T-helper 1 cell treated with Interleukin-12 subunit alpha and Interleukin-12 subunit beta and Interleukin-4 antibody, amounts not matched to agents 30 ng/mL and 1 ng/mL, for 36 hours (primary cell): ENCODE measurements at regions not wholly inside any gene's neighbourhood (a gene's known extent, or its start where the extent isn't known, plus 50 kb on each side); places are given as distances from the start of the nearest gene placed in this dataset.

ENCODE experiments used
- intact Hi-C: fragments of 100-400 bp; cut with micrococcal nuclease; formaldehyde crosslinking; loops from one replicate; pipeline ENCODE4 v1.15.1; 2024

GRCh38 chr11:116199182-116199581 lies 573.6 kb downstream of the BUD13 start:
- intact Hi-C loops = no loop called here

DNA sequence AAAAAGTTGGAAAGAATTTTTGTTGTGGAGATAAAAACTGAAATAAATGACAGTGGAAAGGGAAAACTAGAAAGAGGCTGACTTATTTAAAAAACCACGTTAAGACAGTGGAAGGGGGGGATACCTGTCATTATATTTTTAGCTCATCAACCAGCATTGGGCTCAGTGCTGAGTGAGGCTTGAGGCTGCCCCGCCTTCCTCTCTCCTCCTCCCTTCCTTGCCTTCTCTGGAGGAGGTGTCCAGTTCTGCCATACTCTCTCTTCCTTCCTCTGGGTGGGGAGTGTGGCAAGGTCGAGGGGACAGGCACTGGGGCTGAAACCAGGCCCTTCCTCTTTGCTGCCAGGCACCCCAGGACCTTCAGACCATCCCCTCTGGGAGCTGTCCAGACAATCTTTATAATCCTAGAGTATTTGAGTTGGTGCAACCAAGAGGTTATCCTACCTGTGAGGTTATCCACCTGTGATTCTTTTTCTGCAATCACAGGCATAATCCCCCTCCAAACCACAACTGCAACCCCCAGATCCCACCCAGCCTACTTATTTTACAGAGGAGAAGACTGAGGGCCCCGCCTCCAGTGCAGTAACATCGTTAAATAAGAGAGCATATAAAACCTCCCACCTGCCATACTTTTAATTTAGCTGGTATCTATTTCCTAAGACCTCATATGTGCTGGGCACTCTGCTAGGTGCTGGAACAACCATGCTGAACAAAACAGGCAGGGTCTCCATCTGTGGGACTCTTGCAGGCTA lies 578.5 kb downstream of the BUD13 start:
- intact Hi-C loops = no loop called here

DNA sequence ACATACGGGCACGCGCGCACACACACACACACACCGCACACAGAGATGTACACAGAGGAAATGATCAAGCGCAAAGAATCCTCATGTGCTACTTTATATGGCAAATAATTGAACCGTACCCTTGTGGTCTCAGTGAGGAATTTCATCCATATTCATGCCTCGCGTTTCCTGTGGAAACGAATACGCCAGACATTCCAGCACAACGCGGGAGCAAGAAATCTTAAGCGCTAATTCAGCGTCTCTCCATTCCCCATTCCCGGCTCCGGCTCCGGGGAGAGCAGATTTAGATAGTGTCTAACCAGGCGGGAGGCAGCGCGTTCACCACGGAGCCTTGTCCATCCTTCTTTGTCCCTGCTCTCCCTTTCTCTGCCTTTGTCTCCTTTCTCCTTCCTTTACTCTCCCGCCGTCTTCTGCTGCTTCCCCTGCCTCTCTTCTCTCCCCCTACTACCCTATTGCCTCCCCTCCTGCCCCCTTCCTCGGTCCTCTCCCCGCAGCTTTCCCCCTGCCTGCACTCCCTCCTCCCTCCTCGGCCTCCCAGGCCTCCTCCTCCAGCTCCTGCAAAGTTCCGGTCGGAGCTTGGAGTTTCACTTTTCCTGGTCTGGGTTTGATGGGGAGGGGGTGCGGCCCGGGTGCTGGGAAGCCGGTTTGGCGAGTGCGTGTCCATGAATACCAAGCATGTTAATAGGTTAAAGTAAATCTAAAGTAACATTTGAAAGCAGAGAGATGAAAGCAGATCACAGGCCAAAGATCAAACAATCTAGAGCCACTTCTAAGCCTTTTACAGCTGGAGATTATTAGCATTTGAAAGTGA lies 579.3 kb downstream of the BUD13 start:
- intact Hi-C loops = no loop called here

GRCh38 chr11:116192509-116193210 lies 580.1 kb downstream of the BUD13 start:
- intact Hi-C loops = no loop called here

DNA sequence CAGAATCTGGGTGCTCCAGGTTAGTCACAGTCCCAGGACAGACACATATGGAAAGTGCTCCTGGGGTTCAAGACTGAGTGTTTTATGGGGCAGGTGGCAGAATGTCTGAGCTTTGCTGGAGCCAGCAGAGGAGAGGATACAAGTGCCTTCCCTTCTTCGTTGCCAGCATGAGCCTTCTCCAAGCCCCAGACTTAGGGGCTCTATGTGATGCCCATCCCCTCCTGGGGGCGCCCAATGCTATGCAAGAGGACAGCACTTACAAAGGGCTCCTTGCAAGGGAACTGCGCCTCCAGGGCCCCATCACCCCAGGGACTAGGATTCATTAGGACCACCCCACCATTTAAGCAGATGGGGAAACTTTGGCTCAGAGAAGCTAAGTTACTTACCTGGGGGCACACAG lies 581.9 kb downstream of the BUD13 start:
- intact Hi-C loops = no loop called here

- intact Hi-C loops = no loop called here
These were observed 583.2 kb downstream of the BUD13 start for GRCh38 chr11:116189408-116190170.

DNA sequence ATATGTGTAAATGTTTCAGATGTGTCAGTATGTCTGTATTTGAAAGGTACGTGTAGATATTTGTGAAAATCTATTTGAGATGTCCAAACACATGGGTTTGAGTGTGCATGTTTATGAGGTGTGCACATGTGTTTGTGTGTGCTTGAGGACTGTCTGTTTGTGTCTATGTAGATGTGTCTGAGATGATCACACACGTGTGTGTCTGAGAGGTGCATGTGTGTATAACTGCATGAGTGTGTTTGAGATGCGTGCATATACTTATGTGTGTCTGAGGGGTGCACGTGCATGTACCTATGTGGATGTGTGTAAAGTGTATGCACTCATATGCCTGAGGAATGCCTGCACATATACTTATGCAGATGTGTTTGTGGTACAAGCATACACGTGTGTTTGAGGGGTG lies 584.4 kb downstream of the BUD13 start:
- intact Hi-C loops = no loop called here

DNA sequence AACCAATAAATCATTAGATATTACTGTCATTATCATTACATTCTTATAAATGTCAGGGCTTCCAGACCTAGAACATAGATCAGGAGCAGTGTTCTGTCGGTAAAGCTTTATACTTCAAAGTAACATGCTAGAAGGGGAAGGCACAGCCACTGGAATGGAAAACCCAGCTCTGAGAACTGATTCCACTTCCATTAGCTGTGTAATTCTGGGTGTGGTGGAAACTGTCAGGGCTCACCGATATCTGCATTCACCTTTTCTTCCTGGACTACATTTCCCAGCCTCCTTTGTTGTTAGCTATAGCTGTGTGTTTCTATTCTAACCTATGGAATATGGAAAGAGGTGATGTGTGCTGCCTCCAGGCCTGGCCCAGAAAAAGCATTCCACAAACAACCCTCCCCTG lies 585.8 kb downstream of the BUD13 start:
- intact Hi-C loops = no loop called here

GRCh38 chr11:116185551-116185950 lies 587.2 kb downstream of the BUD13 start:
- intact Hi-C loops = no loop called here

DNA sequence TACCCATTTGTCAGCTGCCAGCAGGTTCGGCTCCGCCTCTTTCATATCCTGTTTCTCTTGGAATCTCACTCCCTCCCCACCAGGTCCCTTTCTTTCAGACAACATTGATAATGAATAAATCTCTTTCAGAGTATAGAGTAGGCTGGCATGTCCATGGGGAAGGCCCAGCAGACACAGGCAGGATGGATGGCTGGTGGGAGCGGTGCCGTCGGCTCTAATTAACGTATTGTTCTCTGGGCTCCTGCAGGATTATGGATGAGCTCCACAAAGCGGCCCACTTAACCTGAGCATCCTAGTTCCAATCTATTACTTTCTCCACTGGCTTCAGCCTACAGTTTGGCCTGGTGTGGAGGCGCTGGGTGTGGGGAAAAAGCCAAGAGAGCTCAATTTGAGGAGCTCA lies 588.0 kb downstream of the BUD13 start:
- intact Hi-C loops = no loop called here

GRCh38 chr11:116182356-116182966 lies 590.3 kb downstream of the BUD13 start:
- intact Hi-C loops = no loop called here

- intact Hi-C loops = no loop called here
These were observed 591.8 kb downstream of the BUD13 start for GRCh38 chr11:116180806-116181600.

DNA sequence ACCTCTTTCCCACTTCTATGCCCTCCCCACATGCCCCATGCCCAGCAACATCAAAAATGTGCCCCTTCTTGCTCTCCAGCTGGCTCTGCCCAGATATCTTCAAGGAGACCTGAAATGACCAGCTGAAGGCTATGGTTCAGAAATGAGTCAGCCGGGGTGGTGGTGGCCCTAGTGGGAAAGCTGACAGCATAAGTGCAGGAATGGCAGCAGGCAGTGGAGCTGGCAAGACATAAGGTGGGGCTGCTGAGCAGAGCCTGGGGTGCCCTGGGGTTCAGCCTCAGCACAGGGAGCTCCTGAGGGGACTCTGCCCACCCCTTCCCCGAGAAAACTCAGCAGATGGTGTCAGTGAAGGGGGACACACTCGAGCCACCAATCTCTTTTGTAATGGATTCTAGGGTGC lies 593.4 kb downstream of the BUD13 start:
- intact Hi-C loops = no loop called here

DNA sequence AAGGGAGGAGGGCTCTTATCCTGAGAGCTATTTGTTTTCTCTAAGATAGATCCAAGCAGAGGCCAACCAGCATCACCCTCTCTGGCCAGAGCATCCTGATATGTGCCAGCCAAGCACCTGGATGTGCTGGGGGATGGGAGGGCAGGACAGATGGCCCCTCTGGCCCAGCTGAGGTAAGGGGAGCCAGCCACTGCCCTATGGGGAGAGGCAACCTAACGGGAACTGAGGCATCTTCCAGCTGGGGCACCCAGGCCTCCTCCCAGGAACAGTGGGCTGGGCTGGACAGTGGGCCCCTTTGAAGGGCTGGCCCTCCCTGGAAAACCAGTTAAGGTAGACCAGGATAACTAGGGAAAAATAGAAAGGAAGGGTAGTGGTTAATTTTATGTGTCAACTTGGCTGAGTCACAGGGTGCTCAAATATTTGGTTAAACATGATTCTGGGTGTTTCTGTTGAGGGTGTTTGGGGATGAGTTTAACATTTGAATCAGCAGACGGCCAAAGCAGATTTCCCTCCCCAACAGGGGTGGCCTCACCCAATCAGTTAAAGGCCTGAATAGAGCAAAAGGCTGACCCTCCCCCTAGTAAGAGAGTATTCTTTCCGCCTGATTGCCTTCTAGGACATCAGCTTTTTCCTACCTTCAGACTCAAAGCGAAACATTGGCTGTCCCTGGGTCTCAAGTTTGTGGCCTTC lies 595.1 kb downstream of the BUD13 start:
- intact Hi-C loops = no loop called here

DNA sequence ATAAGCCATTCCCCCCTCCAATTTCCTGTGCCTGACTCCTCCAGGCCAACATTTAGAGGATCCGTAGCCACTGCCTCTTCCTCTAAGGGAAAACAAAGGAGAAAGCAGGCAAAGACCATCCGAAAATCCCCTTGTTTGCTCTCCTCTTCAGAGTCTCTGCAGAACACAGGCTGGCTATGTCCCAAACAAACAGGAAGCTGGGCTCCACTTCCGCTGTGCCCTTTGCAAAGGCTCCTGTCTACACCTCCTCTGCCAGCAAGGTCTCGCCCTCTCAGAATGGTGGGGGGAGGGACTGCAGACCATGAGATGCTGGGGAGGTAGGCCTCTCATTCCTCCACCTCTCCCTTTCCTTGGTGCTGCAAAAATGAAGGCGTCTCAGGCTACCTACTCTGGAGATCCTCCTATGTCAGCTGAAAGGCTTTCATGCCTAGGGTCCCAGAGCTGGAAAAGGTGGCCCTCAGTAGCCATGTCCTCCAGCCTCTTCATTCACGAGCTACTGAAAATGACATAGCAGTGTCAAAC lies 596.2 kb downstream of the BUD13 start:
- intact Hi-C loops = no loop called here

DNA sequence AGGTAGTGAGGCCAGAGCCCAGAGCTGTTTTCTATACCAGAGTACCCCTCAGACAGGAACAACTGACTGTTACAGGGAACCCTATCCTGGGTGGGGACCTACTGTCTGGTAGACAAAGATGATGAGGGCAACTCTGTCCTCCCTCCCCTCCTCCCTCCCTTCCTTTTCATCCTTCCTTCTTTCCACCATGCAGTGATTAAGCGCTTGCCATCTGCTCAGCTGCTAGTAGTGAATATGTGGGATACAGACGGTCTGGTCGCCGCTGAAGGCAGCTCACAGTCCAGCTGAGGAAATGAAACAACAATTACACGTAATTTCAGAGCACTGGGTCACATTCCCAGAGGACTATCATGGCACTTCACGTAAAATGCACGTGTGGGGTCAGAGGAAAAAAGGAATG lies 597.1 kb downstream of the BUD13 start:
- intact Hi-C loops = no loop called here

DNA sequence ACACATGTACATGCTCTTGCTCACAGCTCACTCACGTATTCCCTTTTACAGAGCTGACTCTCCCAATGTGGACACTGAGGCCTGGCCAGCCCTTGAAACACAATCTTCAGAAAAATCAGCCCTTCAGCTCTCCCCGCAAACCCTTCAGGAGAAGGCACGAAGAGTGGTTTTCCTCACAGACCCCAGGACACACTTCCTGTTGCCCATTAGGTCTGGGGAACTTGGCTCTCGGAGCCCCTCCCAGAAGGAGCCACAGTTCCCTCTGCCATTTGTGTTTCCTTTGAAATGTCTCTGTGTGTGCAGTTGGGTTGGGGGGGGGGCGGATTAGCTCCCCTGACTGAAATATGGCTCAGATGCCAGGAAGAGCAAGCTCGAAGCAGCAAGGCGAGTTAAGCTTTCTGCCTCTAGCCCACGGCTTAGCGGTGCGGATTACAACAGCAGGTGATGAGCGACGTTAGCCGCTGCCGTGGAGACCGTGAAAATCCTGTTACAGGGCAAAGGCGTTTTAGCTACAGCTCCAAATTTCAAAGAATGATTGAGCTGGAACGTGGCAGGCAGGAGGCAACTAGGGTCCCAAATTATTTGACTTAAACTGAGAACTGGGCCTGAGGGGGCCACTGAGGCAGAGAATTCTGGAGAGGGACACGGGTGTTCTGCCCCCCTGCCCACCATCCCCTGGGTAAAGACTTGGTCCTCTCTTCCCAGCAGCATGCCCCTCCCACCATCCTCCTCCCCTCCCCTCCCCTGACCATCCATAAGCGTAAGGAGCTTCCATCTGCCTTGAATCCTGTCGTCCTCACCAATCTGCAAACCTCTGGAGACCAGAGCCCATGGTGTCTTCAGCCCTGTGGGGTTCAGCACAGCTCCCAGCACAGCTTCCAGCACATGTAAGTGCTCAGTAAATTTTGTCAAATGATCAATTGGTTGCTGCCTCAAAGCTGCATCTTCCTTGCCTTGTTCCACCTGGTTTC lies 598.6 kb downstream of the BUD13 start:
- intact Hi-C loops = no loop called here

DNA sequence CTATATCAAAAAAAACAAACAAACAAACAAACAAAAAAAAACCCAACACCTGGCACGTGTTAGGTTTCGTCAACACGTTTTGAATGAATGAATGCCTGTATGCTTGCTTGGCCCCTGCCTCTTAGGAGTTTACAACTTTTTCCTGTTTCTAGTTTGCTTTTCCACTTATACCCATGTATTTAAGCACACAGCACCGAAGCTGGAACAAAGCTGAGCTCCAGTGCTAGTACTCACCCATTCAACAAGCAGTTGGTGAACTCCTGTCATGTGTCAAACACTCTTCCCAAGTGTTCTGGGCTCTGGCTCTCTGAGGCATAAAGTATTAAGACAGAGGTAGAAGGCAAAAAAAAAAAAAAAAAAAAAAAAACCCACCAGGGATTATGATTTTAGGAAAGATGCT lies 599.3 kb downstream of the BUD13 start:
- intact Hi-C loops = no loop called here
